ENCODE measurements at regions not wholly inside any gene's neighbourhood (a gene's known extent, or its start where the extent isn't known, plus 50 kb on each side); places are given as distances from the start of the nearest gene placed in this dataset.
"Not testable (repeated sequence)": the region's sequence is repeated elsewhere in the genome, so short reads cannot be mapped to it uniquely, and the experiment has no call there.

- not testable (repeated sequence) for H3K27me3 Mint-ChIP-seq (ENCODE audit: insufficient read depth); H3K9me3 Mint-ChIP-seq; DNase-seq (ENCODE audit: low spot score)
- Mint-ChIP-seq H3K27ac (peak overlapping the region; percentile 94), H3K36me3 (ENCODE audit: low read depth) (peaks cover 13% of the 10 kb centered on the region), H3K4me3 (peak overlapping the region; percentile 58), H3K4me1 (ENCODE audit: low read depth) (peaks cover 33% of the 10 kb centered on the region)
- intact Hi-C loops (cut with micrococcal nuclease) = loop anchor here (10.0 kb wide), 1 partner anchor 364 kb away; no protein-coding TSS in a partner anchor
Measured at GRCh38 chr2:111478335-111478734, 357.6 kb downstream of the BCL2L11 start.

GRCh38 chr2:111478871-111479318 lies 358.2 kb downstream of the BCL2L11 start:
- not testable (repeated sequence) for H3K9me3 Mint-ChIP-seq; DNase-seq (ENCODE audit: low spot score); H3K27me3 Mint-ChIP-seq (ENCODE audit: insufficient read depth)
- intact Hi-C loops (cut with micrococcal nuclease) = loop anchor here (10.0 kb wide), 1 partner anchor 364 kb away; no protein-coding TSS in a partner anchor
- peak overlapping the region; percentile 58 for H3K4me3 Mint-ChIP-seq
- peaks cover 28% of the 10 kb centered on the region for H3K4me1 Mint-ChIP-seq (ENCODE audit: low read depth)
- peaks cover 11% of the 10 kb centered on the region for H3K36me3 Mint-ChIP-seq (ENCODE audit: low read depth)
- H3K27ac Mint-ChIP-seq = peak overlapping the region; percentile 94

- DNase-seq (ENCODE audit: low spot score); H3K27me3 Mint-ChIP-seq (ENCODE audit: insufficient read depth); H3K9me3 Mint-ChIP-seq; H3K36me3 Mint-ChIP-seq (ENCODE audit: low read depth): not testable (repeated sequence)
- peaks cover 23% of the 10 kb centered on the region for H3K4me1 Mint-ChIP-seq (ENCODE audit: low read depth)
- intact Hi-C loops (cut with micrococcal nuclease) = loop anchor here (2.0 kb wide), 1 partner anchor 225 kb away; no protein-coding TSS in a partner anchor
- H3K27ac Mint-ChIP-seq = peak overlapping the region; percentile 89
- H3K4me3 Mint-ChIP-seq = peak overlapping the region; percentile 69
Measured at GRCh38 chr2:111480016-111480625, 359.4 kb downstream of the BCL2L11 start.

GRCh38 chr2:111480633-111481032 lies 359.9 kb downstream of the BCL2L11 start:
- not testable (repeated sequence) for H3K27me3 Mint-ChIP-seq (ENCODE audit: insufficient read depth); H3K9me3 Mint-ChIP-seq; H3K36me3 Mint-ChIP-seq (ENCODE audit: low read depth); DNase-seq (ENCODE audit: low spot score)
- intact Hi-C loops (cut with micrococcal nuclease) = loop anchor here (2.0 kb wide), 1 partner anchor 224 kb away; no protein-coding TSS in a partner anchor
- Mint-ChIP-seq H3K4me3 (peak overlapping the region; percentile 69), H3K27ac (peak overlapping the region; percentile 89), H3K4me1 (ENCODE audit: low read depth) (peaks cover 26% of the 10 kb centered on the region)

GRCh38 chr2:111481219-111481618 lies 360.5 kb downstream of the BCL2L11 start:
- H3K4me3 Mint-ChIP-seq = not testable (repeated sequence)
- intact Hi-C loops (cut with micrococcal nuclease) = loop anchor here (2.0 kb wide), 1 partner anchor 224 kb away; no protein-coding TSS in a partner anchor
- H3K27ac Mint-ChIP-seq = peak overlapping the region; percentile 23

GRCh38 chr2:111482987-111483679 lies 362.4 kb downstream of the BCL2L11 start:
- H3K36me3 Mint-ChIP-seq (ENCODE audit: low read depth) = peaks cover 11% of the 10 kb centered on the region
- H3K27me3 Mint-ChIP-seq (ENCODE audit: insufficient read depth); intact Hi-C loops (cut with micrococcal nuclease); H3K9me3 Mint-ChIP-seq; H3K4me3 Mint-ChIP-seq; DNase-seq (ENCODE audit: low spot score): not testable (repeated sequence)
- H3K4me1 Mint-ChIP-seq (ENCODE audit: low read depth) = peaks cover 31% of the 10 kb centered on the region
- H3K27ac Mint-ChIP-seq = peak overlapping the region; percentile 58

More at GRCh38 chr2:111481219-111481618, 360.5 kb downstream of the BCL2L11 start:
- DNase-seq (ENCODE audit: low spot score); H3K9me3 Mint-ChIP-seq; H3K27me3 Mint-ChIP-seq (ENCODE audit: insufficient read depth): not testable (repeated sequence)
- Mint-ChIP-seq H3K4me1 (ENCODE audit: low read depth) (peaks cover 31% of the 10 kb centered on the region), H3K36me3 (ENCODE audit: low read depth) (peaks cover 11% of the 10 kb centered on the region)

GRCh38 chr2:111484097-111484496 lies 363.4 kb downstream of the BCL2L11 start:
- H3K27me3 Mint-ChIP-seq (ENCODE audit: insufficient read depth); H3K27ac Mint-ChIP-seq; DNase-seq (ENCODE audit: low spot score); H3K4me3 Mint-ChIP-seq; H3K9me3 Mint-ChIP-seq; intact Hi-C loops (cut with micrococcal nuclease): not testable (repeated sequence)
- Mint-ChIP-seq H3K4me1 (ENCODE audit: low read depth) (peaks cover 26% of the 10 kb centered on the region), H3K36me3 (ENCODE audit: low read depth) (peaks cover 15% of the 10 kb centered on the region)

GRCh38 chr2:111485895-111486294 lies 365.2 kb downstream of the BCL2L11 start:
- peak overlapping the region; percentile 75 for H3K27ac Mint-ChIP-seq

GRCh38 chr2:111488451-111488850 lies 367.7 kb downstream of the BCL2L11 start:
- H3K9me3 Mint-ChIP-seq; H3K27ac Mint-ChIP-seq; intact Hi-C loops (cut with micrococcal nuclease); DNase-seq (ENCODE audit: low spot score); H3K4me3 Mint-ChIP-seq; H3K27me3 Mint-ChIP-seq (ENCODE audit: insufficient read depth): not testable (repeated sequence)
- Mint-ChIP-seq H3K4me1 (ENCODE audit: low read depth) (peaks cover 17% of the 10 kb centered on the region), H3K36me3 (ENCODE audit: low read depth) (peaks cover 16% of the 10 kb centered on the region)

More at GRCh38 chr2:111485895-111486294, 365.2 kb downstream of the BCL2L11 start:
- intact Hi-C loops (cut with micrococcal nuclease); H3K27me3 Mint-ChIP-seq (ENCODE audit: insufficient read depth); DNase-seq (ENCODE audit: low spot score); H3K9me3 Mint-ChIP-seq: not testable (repeated sequence)
- Mint-ChIP-seq H3K4me1 (ENCODE audit: low read depth) (peaks cover 16% of the 10 kb centered on the region), H3K4me3 (peak overlapping the region; percentile 29), H3K36me3 (ENCODE audit: low read depth) (peaks cover 12% of the 10 kb centered on the region)

GRCh38 chr2:111489460-111489859 lies 368.7 kb downstream of the BCL2L11 start:
- H3K36me3 Mint-ChIP-seq (ENCODE audit: low read depth) = peaks cover 16% of the 10 kb centered on the region
- H3K4me3 Mint-ChIP-seq; DNase-seq (ENCODE audit: low spot score); H3K27ac Mint-ChIP-seq; intact Hi-C loops (cut with micrococcal nuclease); H3K9me3 Mint-ChIP-seq; H3K27me3 Mint-ChIP-seq (ENCODE audit: insufficient read depth): not testable (repeated sequence)
- peaks cover 17% of the 10 kb centered on the region for H3K4me1 Mint-ChIP-seq (ENCODE audit: low read depth)

GRCh38 chr2:111491181-111491580 lies 370.5 kb downstream of the BCL2L11 start:
- intact Hi-C loops (cut with micrococcal nuclease); H3K27me3 Mint-ChIP-seq (ENCODE audit: insufficient read depth); H3K9me3 Mint-ChIP-seq; DNase-seq (ENCODE audit: low spot score): not testable (repeated sequence)
- H3K4me1 Mint-ChIP-seq (ENCODE audit: low read depth) = peaks cover 14% of the 10 kb centered on the region
- H3K36me3 Mint-ChIP-seq (ENCODE audit: low read depth) = peaks cover 14% of the 10 kb centered on the region
- H3K27ac Mint-ChIP-seq = peak overlapping the region; percentile 77
- H3K4me3 Mint-ChIP-seq = peak overlapping the region; percentile 85

- H3K27me3 Mint-ChIP-seq (ENCODE audit: insufficient read depth); DNase-seq (ENCODE audit: low spot score); intact Hi-C loops (cut with micrococcal nuclease); H3K9me3 Mint-ChIP-seq: not testable (repeated sequence)
- peaks cover 16% of the 10 kb centered on the region for H3K4me1 Mint-ChIP-seq (ENCODE audit: low read depth)
- peaks cover 14% of the 10 kb centered on the region for H3K36me3 Mint-ChIP-seq (ENCODE audit: low read depth)
- peak overlapping the region; percentile 85 for H3K4me3 Mint-ChIP-seq
- H3K27ac Mint-ChIP-seq = peak overlapping the region; percentile 77
Measured at GRCh38 chr2:111491614-111492013, 370.9 kb downstream of the BCL2L11 start.
